A549 (cell line): ENCODE measurements at regions not wholly inside any gene's neighbourhood (a gene's known extent, or its start where the extent isn't known, plus 50 kb on each side); places are given as distances from the start of the nearest gene placed in this dataset.

Experiments used
- EP300 ChIP-seq, 2 experiments: fragments of >200 bp; sonication (Bioruptor Twin); formaldehyde crosslinking; IDR thresholded peaks; 2 replicates in 1 of 2; 3 replicates in 1 of 2; pipeline ENCODE4 v1.6.1; 2016 to 2017
- TF ChIP-seq, protein P1 (sequence below): fragments of >200 bp; sonication (Bioruptor Twin); formaldehyde crosslinking; IDR thresholded peaks from 3 replicates; pipeline ENCODE4 v1.5.1; 2016
- TF ChIP-seq, protein P2 (sequence below): fragments of 450-650 bp; IDR thresholded peaks from 2 replicates; pipeline ENCODE4 v1.6.1; 2014; ENCODE audit warnings: antibody characterized with exemption

DNA sequence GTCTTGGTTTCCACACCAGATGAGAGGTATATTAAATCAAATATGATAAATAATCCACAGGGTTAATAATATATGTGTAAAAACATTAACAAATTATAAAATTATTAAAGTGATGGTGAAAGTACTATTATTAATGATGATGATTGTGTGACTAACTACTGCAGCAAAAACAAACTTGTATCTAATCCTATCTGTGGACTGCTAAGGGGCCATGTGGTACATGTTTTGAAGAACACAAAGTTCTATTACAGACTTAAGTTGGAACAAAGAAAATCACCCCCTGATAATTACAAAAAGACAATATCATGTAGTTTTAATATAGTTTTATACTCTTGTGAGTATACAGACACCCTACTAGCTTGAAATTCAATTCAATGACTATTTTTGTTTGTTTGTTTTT is 504.2 kb upstream of the NBEA start:
- TF ChIP-seq, protein P1, sequence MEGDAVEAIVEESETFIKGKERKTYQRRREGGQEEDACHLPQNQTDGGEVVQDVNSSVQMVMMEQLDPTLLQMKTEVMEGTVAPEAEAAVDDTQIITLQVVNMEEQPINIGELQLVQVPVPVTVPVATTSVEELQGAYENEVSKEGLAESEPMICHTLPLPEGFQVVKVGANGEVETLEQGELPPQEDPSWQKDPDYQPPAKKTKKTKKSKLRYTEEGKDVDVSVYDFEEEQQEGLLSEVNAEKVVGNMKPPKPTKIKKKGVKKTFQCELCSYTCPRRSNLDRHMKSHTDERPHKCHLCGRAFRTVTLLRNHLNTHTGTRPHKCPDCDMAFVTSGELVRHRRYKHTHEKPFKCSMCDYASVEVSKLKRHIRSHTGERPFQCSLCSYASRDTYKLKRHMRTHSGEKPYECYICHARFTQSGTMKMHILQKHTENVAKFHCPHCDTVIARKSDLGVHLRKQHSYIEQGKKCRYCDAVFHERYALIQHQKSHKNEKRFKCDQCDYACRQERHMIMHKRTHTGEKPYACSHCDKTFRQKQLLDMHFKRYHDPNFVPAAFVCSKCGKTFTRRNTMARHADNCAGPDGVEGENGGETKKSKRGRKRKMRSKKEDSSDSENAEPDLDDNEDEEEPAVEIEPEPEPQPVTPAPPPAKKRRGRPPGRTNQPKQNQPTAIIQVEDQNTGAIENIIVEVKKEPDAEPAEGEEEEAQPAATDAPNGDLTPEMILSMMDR, result no peak
- TF ChIP-seq, protein P2, sequence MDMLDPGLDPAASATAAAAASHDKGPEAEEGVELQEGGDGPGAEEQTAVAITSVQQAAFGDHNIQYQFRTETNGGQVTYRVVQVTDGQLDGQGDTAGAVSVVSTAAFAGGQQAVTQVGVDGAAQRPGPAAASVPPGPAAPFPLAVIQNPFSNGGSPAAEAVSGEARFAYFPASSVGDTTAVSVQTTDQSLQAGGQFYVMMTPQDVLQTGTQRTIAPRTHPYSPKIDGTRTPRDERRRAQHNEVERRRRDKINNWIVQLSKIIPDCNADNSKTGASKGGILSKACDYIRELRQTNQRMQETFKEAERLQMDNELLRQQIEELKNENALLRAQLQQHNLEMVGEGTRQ, result no peak
- no peak for TF ChIP-seq EP300 (IDR thresholded peaks at IDR 0.05)
